Caki2 (cell line): ENCODE measurements at regions not wholly inside any gene's neighbourhood (a gene's known extent, or its start where the extent isn't known, plus 50 kb on each side); places are given as distances from the start of the nearest gene placed in this dataset.

Source experiments
- DNase-seq: peaks from one replicate; pipeline ENCODE4 v3.0.0-alpha.2; 2015; ENCODE audit warnings: low read depth
- in situ Hi-C: cut with HindIII; loops from 2 replicates; pipeline ENCODE4 v1.10.0; 2016; ENCODE audit warnings: low sequenced_read_pairs, low pct_unique_long_range_greater_than_20kb, mixed read lengths

DNA sequence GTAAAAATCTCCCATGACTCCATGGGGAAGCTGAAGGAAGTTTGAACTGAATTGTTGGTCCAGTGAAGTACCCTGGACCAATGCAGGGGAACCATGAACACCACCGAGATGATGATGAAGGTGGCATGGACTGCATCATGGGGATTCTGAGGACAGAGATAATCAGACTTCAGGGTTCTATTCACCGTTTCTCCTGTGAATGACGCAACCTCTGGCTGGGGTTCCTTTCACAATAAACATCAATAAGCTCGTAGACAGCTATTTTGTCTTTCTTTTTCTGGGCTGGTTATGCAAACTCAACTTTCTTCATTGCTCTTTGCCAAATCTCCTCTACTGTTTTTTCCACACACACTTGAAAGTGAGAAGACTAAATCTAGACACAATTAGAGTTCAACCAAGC is 87.9 kb upstream of the NKX2-2 start:
- DNase-seq: no peak
- in situ Hi-C loops: no loop called here

DNA sequence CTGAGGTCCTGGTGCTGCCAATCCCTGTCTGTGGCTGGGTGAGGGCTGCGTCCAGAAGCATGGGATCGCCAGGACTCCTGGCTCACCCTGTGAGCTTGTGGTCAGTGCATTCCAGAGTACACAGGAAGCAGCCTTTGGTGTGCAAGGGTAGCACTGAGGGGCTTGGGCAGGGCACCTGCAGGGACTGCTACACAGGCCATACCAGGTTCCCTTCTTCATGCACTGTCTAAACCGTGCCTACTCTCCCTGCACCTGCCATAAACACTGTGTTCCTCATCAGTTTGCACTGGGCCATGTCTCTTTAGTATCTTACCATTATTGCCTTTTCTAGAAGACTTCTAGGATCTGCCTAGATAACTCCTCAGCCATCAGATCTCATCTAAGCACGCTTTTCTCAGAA is 72.8 kb upstream of the NKX2-2 start:
- in situ Hi-C loops: no loop called here
- DNase-seq: no peak

DNA sequence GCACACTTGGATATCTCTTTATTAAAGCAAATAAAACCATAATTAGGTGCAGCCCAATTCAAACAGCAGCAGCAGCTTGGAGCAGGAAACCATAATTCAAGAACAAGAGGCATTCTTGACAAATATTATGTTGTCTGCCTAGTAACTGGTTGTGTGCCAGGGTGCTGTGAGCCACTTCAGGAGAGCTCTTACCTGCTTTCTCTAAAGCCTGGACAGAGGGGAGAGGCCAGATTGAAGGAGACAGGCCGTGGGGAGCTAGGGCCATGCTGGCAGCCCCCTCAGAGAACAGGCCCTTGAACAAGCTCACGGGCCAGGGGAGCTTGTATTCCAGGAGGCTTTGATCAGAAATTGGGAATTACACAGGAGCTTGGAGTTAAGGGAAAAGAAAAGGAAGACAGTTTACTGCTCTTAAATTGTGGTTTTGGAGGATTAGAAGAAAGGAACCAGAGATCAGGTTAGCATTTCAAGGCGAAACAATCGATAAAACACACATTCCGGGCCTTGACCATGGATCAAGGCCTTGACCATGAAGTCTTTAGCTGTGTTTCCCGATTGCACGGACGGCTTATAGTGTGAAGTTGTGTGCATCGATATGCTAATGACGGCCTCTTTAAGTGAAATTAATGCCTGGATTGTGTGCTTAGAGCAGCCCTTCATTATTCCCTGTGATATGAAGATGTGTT is 69.8 kb upstream of the NKX2-2 start:
- in situ Hi-C loops: no loop called here

DNA sequence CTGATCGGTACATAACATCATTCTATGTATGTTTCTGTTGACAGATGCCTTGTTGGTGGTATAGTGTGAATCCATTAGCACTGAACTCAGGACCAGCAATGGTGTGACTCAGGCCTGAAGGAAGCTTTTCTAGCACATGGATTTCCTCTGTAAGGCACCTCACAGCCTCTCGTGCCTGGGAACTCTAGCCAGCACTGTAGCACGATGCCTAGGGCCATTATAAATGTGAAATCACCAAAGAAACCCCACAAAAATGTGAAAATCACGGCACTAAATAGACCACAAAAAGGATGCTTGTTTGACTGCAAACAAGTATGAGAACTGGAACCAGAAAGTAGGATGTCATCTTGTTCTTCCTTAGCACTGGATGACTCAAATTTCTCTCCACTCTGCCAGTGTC is 63.7 kb upstream of the NKX2-2 start:
- no peak for DNase-seq
- in situ Hi-C loops: no loop called here

More for the DNA sequence above, 69.8 kb upstream of the NKX2-2 start:
- no peak for DNase-seq

DNA sequence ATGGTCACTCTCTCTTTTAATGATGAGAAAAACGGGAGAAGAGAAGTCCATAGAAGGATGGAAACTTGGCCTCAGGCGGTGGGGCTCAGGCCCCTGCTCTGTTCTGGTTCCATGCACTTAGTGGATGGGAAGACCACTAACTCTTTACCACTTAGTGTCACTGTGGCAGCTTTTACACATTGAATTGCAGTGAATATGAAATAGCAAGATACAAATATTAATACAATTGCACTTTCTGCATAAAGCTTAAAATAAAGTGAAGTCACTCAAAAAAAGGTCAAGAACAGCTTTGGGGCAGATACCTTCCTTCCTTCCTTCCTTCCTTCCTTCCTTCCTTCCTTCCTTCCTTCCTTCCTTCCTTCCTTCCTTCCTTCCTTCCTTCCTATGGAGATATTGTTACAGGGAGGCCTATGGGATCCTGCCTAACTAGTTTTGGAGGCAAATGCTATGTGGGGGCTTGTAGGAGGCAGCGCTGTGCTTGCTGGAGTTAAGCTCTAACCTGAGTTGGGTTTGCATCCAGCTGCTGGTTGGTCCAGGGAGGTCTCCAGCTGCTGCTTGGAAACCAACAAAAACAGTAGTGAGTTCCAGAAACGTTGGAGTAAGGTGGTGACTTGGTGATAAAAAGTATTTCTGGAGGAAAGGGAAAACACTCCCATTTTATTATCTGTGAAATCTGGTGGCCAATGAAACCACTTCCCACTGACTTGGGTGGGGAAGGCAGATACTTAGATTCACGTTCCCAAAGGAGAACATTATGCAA is 62.3 kb upstream of the NKX2-2 start:
- no peak for DNase-seq
- in situ Hi-C loops: no loop called here

DNA sequence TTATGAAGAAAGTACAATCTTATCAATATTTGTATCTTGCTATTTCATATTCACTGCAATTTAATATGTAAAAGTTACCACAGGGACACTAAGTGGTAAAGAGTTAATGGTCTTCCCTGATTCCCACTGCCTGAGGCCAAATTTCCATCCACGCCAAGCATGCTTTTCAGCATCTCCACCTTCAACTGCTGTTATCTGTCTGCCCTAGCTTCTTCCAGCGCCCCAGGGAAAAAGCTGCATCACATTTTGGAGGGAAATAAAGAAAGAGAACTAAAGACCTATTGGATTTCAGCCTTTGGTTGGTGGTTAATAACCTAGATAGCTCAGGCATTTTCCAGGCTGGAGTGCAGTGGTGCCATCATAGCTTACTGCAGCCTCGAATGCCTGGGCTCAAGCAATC is 61.3 kb upstream of the NKX2-2 start:
- DNase-seq: no peak
- in situ Hi-C loops: no loop called here

DNA sequence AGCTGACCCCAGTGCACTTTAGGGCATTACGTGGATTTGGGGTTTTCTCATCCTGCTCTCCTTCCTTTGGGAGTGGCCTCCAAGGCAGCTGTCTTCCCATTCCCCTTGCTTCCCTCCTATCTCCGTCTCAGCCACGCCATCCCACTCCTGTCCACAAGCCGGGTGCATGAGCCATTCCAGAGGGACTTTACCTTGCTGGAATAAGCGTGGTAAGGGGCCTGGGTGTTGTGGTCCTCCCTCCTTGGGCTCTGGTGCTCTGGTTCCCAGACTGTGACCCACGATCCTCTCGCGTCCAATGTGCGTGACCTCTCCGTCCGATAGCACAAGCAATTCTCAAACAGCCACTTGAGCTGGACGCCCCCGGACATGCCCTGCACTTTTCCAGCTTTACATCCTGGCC is 60.6 kb upstream of the NKX2-2 start:
- in situ Hi-C loops: no loop called here
- DNase-seq: no peak

DNA sequence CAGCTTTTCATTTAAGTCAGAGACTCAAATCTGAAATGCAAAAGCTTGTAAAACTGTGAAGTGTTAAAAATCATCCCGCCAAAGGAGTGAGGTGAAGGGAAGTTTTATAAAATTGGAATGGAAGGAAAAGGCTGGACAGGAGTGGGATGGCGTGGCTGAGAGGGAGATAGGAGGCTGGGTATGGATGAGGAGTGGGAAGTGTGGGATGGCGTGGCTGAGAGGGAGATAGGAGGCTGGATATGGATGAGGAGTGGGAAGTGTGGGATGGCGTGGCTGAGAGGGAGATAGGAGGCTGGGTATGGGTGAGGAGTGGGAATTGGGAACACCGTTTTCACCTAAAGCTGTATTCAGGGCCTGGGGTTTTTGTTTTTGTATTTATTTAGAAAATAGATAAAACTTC is 59.4 kb upstream of the NKX2-2 start:
- in situ Hi-C loops: no loop called here

DNA sequence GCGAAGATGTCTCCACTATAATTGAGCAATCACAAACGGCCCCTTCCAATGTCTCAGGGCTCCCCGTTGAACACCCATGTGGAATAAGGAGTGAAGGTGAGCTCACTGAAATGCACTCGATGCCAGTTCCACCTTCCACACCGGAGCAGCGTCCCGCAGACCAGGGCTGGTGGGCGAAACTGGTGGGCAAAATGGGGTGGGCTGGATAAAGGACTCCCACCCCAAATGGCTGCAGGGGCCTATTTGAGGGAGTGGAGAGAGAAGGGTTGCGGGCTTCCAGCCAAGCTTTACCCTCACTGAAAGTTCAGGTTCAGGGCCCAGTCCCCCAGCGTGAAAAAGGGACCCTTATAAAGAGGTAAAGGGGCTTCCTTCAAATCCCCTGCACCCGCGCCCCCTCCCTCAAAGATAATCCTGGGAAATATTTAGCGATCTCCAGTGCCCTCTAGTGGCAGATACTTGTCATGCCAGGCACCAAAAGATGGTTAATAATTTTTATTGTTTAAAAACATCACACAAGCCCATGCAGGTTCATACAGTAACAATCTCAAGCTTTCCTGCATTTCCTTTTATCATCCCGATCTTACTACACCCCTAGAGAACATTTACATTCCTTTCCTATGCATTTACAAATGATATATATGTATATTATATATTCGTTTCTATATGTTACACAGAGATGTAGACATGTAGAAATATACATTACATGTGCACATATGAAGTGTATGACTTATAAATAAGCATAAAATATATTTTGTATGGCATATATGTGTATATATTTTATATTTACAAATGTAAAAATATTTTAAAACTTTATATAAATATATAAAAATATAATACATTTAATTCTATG is 58.2 kb upstream of the NKX2-2 start:
- in situ Hi-C loops: no loop called here
- no peak for DNase-seq

More for the DNA sequence above, 59.4 kb upstream of the NKX2-2 start:
- no peak for DNase-seq

DNA sequence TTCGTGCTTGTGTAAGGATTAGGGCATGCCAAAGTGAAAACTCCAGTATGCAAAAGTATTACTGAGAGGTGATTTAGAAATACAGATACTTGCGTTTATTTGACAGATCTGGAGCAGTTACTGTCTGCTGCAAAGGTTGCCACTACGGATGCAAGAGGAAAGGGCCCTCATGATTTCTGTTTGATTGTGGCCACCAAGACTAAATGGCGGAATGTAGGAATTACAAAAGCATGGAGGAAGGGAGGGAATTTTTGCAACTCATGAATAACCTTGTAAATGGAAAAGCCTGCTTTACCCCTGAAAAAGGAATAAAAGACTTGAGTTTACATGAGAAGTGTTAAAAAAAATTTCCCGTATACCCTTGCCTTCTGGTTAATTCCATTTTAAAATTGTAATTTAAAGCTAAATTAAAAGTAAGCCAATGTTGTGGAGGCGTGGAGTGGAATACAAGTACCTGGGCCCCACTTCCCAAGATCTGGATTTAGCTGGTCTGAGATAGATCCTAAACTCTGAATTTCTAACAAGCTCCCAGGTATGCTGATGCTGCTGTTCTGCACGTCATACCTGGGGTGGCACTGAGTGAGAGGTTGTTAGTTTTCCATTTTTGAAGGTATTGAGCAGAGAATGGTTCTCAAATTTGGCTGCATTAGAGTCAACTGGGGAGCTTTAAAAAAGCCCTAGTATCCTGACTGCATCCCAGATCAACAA is 56.6 kb upstream of the NKX2-2 start:
- in situ Hi-C loops: no loop called here
- DNase-seq: no peak

DNA sequence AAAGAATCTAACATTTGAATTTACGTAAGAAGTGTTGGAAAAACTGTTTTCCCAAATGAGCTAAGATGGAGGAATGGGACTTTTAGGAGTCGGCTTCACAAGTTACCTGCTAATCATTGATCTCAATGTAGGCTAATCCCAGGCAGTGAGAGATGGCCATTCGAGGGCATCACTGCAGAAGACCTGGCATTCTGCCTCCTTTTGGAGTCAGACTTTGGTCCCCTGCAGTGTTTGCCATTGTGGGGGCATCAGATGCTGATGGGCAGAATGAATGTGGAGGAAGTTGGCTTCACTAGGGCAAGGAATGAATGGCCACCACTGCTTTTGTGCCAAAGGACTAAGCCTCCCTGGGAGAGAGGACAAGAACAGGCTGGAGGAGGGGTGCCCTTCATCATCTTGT is 55.7 kb upstream of the NKX2-2 start:
- DNase-seq: no peak
- in situ Hi-C loops: no loop called here

DNA sequence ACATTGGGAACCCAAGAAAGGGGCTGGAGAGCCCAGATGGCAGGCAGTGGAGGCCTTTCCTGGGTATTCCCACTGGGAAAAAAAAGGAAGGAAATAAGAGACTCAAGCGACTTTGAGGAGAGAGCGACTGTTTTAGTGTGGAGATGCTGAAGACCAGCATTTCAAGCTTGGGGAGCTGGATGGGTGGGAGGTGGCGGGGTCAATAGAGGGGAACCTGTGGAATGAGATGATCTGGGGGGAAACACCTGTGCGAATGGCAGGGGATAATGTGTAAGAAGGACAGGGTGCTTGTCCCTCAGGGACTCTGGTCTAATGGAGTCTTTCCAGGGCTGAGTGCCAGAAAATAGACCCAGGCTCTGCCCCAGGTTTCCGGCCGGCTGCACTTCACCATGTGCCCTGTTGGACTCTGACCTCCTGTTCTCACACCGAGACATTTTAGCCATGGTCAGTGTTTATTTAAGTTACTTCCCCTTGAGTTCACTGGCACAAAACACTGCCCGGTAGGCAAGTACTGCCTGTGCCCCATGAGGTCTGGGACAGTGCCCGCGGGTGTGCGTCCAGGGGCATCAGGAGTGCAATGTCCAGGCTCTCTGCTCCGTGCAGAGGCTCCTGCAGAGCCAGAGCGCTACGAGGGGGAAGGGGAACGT is 50.4 kb upstream of the NKX2-2 start:
- peak; percentile 88 for DNase-seq
- in situ Hi-C loops: no loop called here
